ENCODE measurements at regions not wholly inside any gene's neighbourhood (a gene's known extent, or its start where the extent isn't known, plus 50 kb on each side); places are given as distances from the start of the nearest gene placed in this dataset.

- no peak for DNase-seq
- WGBS, 2 donors: 49 to 65% methylated on average over 2 of the region's 2 CpGs
Measured at GRCh38 chr11:90326647-90327046, 103.8 kb upstream of the CHORDC1 start.

GRCh38 chr11:90323289-90323688 is 100.4 kb upstream of the CHORDC1 start:
- TF ChIP-seq EP300 (IDR thresholded peaks at IDR 0.05): no peak
- TF ChIP-seq POLR2AphosphoS5 (IDR thresholded peaks at IDR 0.05): no peak
- TF ChIP-seq, protein P1, sequence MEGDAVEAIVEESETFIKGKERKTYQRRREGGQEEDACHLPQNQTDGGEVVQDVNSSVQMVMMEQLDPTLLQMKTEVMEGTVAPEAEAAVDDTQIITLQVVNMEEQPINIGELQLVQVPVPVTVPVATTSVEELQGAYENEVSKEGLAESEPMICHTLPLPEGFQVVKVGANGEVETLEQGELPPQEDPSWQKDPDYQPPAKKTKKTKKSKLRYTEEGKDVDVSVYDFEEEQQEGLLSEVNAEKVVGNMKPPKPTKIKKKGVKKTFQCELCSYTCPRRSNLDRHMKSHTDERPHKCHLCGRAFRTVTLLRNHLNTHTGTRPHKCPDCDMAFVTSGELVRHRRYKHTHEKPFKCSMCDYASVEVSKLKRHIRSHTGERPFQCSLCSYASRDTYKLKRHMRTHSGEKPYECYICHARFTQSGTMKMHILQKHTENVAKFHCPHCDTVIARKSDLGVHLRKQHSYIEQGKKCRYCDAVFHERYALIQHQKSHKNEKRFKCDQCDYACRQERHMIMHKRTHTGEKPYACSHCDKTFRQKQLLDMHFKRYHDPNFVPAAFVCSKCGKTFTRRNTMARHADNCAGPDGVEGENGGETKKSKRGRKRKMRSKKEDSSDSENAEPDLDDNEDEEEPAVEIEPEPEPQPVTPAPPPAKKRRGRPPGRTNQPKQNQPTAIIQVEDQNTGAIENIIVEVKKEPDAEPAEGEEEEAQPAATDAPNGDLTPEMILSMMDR (IDR thresholded peaks at IDR 0.05): no peak
- no peak for TF ChIP-seq POLR2A (IDR thresholded peaks at IDR 0.05)
- no peak overlapping the region for H3K4me3 ChIP-seq
- WGBS, 2 donors: 78 to 85% methylated on average over 5 of the region's 5 CpGs
- no peaks in the 10 kb centered on the region for H3K9me3 ChIP-seq
- no peaks in the 10 kb centered on the region for H3K4me1 ChIP-seq
- no peak overlapping the region for H3K27ac ChIP-seq
- no peaks in the 10 kb centered on the region for H3K27me3 ChIP-seq
- ATAC-seq (ENCODE audit: low FRiP score in 2 of 2): no peak
- no peak for DNase-seq
- H3K36me3 ChIP-seq: no peaks in the 10 kb centered on the region

More at GRCh38 chr11:90326647-90327046, 103.8 kb upstream of the CHORDC1 start:
- no peaks in the 10 kb centered on the region for H3K36me3 ChIP-seq
- H3K27me3 ChIP-seq: no peaks in the 10 kb centered on the region
- no peak overlapping the region for H3K4me3 ChIP-seq
- H3K9me3 ChIP-seq: no peaks in the 10 kb centered on the region
- TF ChIP-seq EP300 (IDR thresholded peaks at IDR 0.05) (no peak), POLR2AphosphoS5 (IDR thresholded peaks at IDR 0.05) (no peak), POLR2A (IDR thresholded peaks at IDR 0.05) (no peak)
- TF ChIP-seq, protein P1 (IDR thresholded peaks at IDR 0.05): no peak
- H3K4me1 ChIP-seq: no peaks in the 10 kb centered on the region
- no peak for ATAC-seq (ENCODE audit: low FRiP score in 2 of 2)
- H3K27ac ChIP-seq: no peak overlapping the region

DNA sequence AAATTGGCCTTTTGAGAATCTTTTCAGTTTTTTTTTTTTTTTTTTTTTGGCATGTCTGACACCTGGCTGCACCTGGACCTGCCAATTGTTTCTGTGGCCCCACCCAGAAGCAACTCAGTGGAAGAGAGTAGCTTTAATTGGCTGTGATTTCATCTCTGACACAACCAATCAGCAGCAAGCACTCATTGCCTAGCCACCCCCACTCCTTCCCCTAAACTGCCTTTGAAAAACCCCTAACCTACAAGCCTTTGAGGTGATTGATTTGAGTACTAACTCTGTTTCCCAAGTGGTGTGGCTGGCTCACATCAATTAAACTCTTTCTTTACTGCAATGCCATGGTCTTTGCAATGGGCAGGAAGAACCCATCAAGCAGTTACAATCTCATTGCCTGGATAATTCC is 98.2 kb upstream of the CHORDC1 start:
- H3K9me3 ChIP-seq: no peaks in the 10 kb centered on the region
- H3K36me3 ChIP-seq: no peaks in the 10 kb centered on the region
- no peak for ATAC-seq (ENCODE audit: low FRiP score in 2 of 2)
- TF ChIP-seq POLR2A (IDR thresholded peaks at IDR 0.05) (no peak), POLR2AphosphoS5 (IDR thresholded peaks at IDR 0.05) (no peak)
- no peak overlapping the region for H3K4me3 ChIP-seq
- H3K27ac ChIP-seq: no peak overlapping the region
- no peaks in the 10 kb centered on the region for H3K4me1 ChIP-seq
- DNase-seq: no peak
- H3K27me3 ChIP-seq: no peaks in the 10 kb centered on the region

DNA sequence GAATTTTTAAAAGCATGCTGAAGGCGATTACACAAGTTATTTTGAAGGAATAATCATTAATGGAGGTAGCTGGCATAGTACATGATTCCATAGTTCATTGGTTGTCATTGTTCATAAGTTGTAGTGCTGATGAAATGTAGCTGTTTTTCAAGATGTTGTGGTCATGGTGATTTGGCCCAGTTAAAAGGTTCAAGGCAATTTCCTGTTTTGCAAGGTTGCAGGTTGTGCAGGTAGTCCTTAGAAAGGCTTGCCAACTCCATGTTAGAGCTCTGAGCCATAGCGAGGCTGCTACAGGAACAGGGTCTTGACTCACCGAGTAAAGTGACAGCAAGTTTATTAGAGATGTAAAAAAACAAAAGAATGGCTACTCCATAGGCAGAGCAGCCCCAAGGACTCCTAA is 95.8 kb upstream of the CHORDC1 start:
- Histone ChIP-seq H3K9me3 (no peaks in the 10 kb centered on the region), H3K36me3 (no peaks in the 10 kb centered on the region), H3K4me3 (no peak overlapping the region), H3K4me1 (no peaks in the 10 kb centered on the region), H3K27me3 (no peaks in the 10 kb centered on the region), H3K27ac (no peak overlapping the region)
- ATAC-seq (ENCODE audit: low FRiP score in 2 of 2) (no peak), DNase-seq (no peak)
- 74 to 76% methylated on average over 3 of the region's 3 CpGs for WGBS, 2 donors
- TF ChIP-seq, protein P1 (IDR thresholded peaks at IDR 0.05): no peak

DNA sequence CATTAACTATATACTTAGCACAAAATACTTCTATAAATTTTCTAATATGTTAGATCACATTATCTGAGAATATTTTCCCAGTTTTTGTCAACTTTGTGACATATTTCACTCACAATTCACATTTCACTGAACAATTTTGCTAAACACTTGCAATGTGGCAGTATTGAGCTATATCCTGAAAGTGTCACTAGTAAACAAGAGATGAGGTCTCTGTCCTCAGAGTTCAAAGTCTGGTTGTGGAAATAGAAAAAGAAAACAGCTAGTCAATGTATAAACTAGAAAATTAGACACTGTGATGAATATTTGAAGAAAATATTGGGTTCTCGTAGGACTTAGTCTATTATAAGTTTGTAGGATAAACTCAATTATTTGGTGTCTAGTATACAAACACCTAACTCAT is 87.4 kb upstream of the CHORDC1 start:
- Histone ChIP-seq H3K27me3 (no peaks in the 10 kb centered on the region), H3K4me3 (no peak overlapping the region), H3K27ac (no peak overlapping the region), H3K9me3 (no peaks in the 10 kb centered on the region), H3K36me3 (no peaks in the 10 kb centered on the region), H3K4me1 (no peaks in the 10 kb centered on the region)
- ATAC-seq (ENCODE audit: low FRiP score in 2 of 2) (no peak), DNase-seq (no peak)
- WGBS, 2 donors: 74 to 76% methylated on average over 1 of the region's 1 CpG
- TF ChIP-seq POLR2AphosphoS5 (IDR thresholded peaks at IDR 0.05) (no peak), EP300 (IDR thresholded peaks at IDR 0.05) (no peak), POLR2A (IDR thresholded peaks at IDR 0.05) (no peak)
- TF ChIP-seq, protein P1 (IDR thresholded peaks at IDR 0.05): no peak
